H1 (cell line): ENCODE measurements at regions not wholly inside any gene's neighbourhood (a gene's known extent, or its start where the extent isn't known, plus 50 kb on each side); places are given as distances from the start of the nearest gene placed in this dataset.

Source experiments
- CTCF ChIA-PET: fragments of 300-600 bp; sonication (Branson Sonifier 250); formaldehyde crosslinking; loops from one replicate; lab custom pipeline; 2021; ENCODE audit not compliant: partially characterized antibody; lab: Charles Lee
- POLR2A ChIA-PET: fragments of 300-600 bp; sonication (Branson Sonifier 250); formaldehyde crosslinking; loops from one replicate; lab custom pipeline; 2021; ENCODE audit warnings: inconsistent platforms; ENCODE audit not compliant: partially characterized antibody; lab: Charles Lee
- DNase-seq, 2 experiments: peaks; one replicate each; pipeline versions ENCODE4 v3.0.0 to v3.0.0-alpha.2; 2010 to 2022; ENCODE audit warnings: low spot score in 2 of 2, low read depth in 1 of 2, mixed read lengths in 1 of 2
- FAIRE-seq: peaks from 2 replicates; lab custom pipeline; 2011; peaks lifted over from hg19 to GRCh38; lab: Jason Lieb, UNC
- H2AFZ ChIP-seq: 2 replicates; pipeline ENCODE4 v1.8.1; 2012; ENCODE audit warnings: low read length, inconsistent platforms
- H2AK5ac ChIP-seq: 2 replicates; pipeline ENCODE4 v1.6.1; 2013; ENCODE audit warnings: low read depth, low read length
- H2BK120ac ChIP-seq: replicated peaks from 2 replicates; pipeline ENCODE3; 2013; ENCODE audit warnings: low read depth, low read length, inconsistent platforms
- H2BK12ac ChIP-seq: 2 replicates; pipeline ENCODE4 v1.6.1; 2013; ENCODE audit warnings: low read depth, low read length
- H2BK15ac ChIP-seq: 2 replicates; pipeline ENCODE4 v1.6.1; 2013; ENCODE audit warnings: low read length
- H2BK20ac ChIP-seq: 2 replicates; pipeline ENCODE4 v1.6.1; 2013; ENCODE audit warnings: low read length
- H2BK5ac ChIP-seq: 2 replicates; pipeline ENCODE4 v1.6.1; 2013; ENCODE audit warnings: low read depth, low read length
- H3K14ac ChIP-seq: 2 replicates; pipeline ENCODE4 v1.6.1; 2013; ENCODE audit warnings: inconsistent platforms; ENCODE audit not compliant: insufficient read length
- H3K18ac ChIP-seq: 2 replicates; pipeline ENCODE4 v1.6.1; 2013; ENCODE audit warnings: low read length; ENCODE audit errors: extremely low read depth
- H3K23ac ChIP-seq: 2 replicates; pipeline ENCODE4 v1.6.1; 2013; ENCODE audit warnings: inconsistent platforms; ENCODE audit not compliant: insufficient read length
- H3K23me2 ChIP-seq: 2 replicates; pipeline ENCODE4 v1.6.1; 2013; ENCODE audit warnings: low read depth, low read length
- H3K27ac ChIP-seq: 2 replicates; pipeline ENCODE4 v1.6.1; 2011; ENCODE audit warnings: low read depth, low read length, inconsistent platforms
- H3K27me3 ChIP-seq, 4 experiments: replicated peaks in 1 of 4; 1 replicate in 1 of 4; 2 replicates in 3 of 4; pipeline versions ENCODE4 v1.6.1 to v1.8.1; 2011 to 2013; ENCODE audit warnings: low read length in 3 of 4, mild to moderate bottlenecking in 3 of 4, inconsistent platforms in 2 of 4, mixed read lengths in 2 of 4, moderate library complexity in 1 of 4; ENCODE audit not compliant: control insufficient read depth in 3 of 4, insufficient read depth in 3 of 4; ENCODE audit errors: extremely low read depth in 1 of 4
- H3K36me3 ChIP-seq, 4 experiments: 2 replicates each; pipeline versions ENCODE4 v1.6.1 to v1.8.1; 2011 to 2013; ENCODE audit warnings: mild to moderate bottlenecking in 4 of 4, low read length in 3 of 4, moderate library complexity in 2 of 4, control low read depth in 1 of 4, inconsistent platforms in 1 of 4; ENCODE audit not compliant: insufficient read depth in 4 of 4, control insufficient read depth in 2 of 4
- H3K4ac ChIP-seq: replicated peaks from 2 replicates; pipeline ENCODE3; 2013; ENCODE audit warnings: low read length, low read depth, mixed read lengths, inconsistent platforms; ENCODE audit not compliant: insufficient read length
- H3K4me1 ChIP-seq, 4 experiments: replicated peaks in 1 of 4; 1 replicate in 1 of 4; 2 replicates in 3 of 4; pipeline versions ENCODE4 v1.6.1 to v1.8.1; 2011 to 2013; ENCODE audit warnings: low read length in 3 of 4, inconsistent platforms in 2 of 4, mixed read lengths in 1 of 4; ENCODE audit not compliant: insufficient read depth in 4 of 4, control insufficient read depth in 3 of 4
- H3K4me2 ChIP-seq, 2 experiments: 2 replicates each; pipeline versions ENCODE4 v1.6.1 to v1.8.1; 2011 to 2013; ENCODE audit warnings: low read depth in 2 of 2, low read length in 2 of 2, control low read depth in 1 of 2, inconsistent platforms in 1 of 2, mild to moderate bottlenecking in 1 of 2; ENCODE audit not compliant: insufficient read depth in 1 of 2
- H3K4me3 ChIP-seq, 4 experiments: fragments of 200-600, 300-600 bp in 1 of 4; sonication (generic), shearing (Covaris generic), sonication (Bioruptor Twin) in 1 of 4; 2 replicates each; pipeline versions ENCODE4 v1.5.1 to v1.8.1; 2011 to 2016; ENCODE audit warnings: low read length in 4 of 4, low read depth in 3 of 4, control low read depth in 2 of 4, inconsistent platforms in 2 of 4, mild to moderate bottlenecking in 2 of 4, mixed read lengths in 1 of 4, moderate library complexity in 1 of 4; ENCODE audit not compliant: insufficient read depth in 2 of 4; ENCODE audit errors: extremely low read depth in 1 of 4
- H3K56ac ChIP-seq: replicated peaks from 2 replicates; pipeline ENCODE3; 2013; ENCODE audit warnings: low read depth, mild to moderate bottlenecking, mixed read lengths, low read length, inconsistent platforms; ENCODE audit not compliant: insufficient read length
- H3K79me1 ChIP-seq: 2 replicates; pipeline ENCODE4 v1.6.1; 2013; ENCODE audit warnings: low read depth, low read length, control low read depth
- H3K79me2 ChIP-seq, 2 experiments: 2 replicates each; pipeline versions ENCODE4 v1.6.1 to v1.8.1; 2012 to 2013; ENCODE audit warnings: low read length in 2 of 2, mild to moderate bottlenecking in 2 of 2, inconsistent platforms in 1 of 2; ENCODE audit not compliant: insufficient read depth in 2 of 2, control insufficient read depth in 1 of 2
- H3K9ac ChIP-seq, 4 experiments: replicated peaks in 1 of 4; 1 replicate in 1 of 4; 2 replicates in 3 of 4; pipeline versions ENCODE4 v1.6.1 to v1.8.1; 2011 to 2013; ENCODE audit warnings: low read depth in 3 of 4, low read length in 3 of 4, control low read depth in 2 of 4, mild to moderate bottlenecking in 2 of 4, moderate library complexity in 2 of 4, inconsistent platforms in 1 of 4; ENCODE audit errors: extremely low read depth in 1 of 4
- H3K9me3 ChIP-seq, 2 experiments: 2 replicates each; pipeline versions ENCODE4 v1.6.1 to v1.8.1; 2012 to 2013; ENCODE audit warnings: mild to moderate bottlenecking in 2 of 2, moderate library complexity in 2 of 2, control low read depth in 1 of 2, inconsistent platforms in 1 of 2, low read depth in 1 of 2, low read length in 1 of 2, mixed read lengths in 1 of 2; ENCODE audit not compliant: insufficient read depth in 2 of 2
- H4K20me1 ChIP-seq, 2 experiments: replicated peaks in 1 of 2; 2 replicates each; pipeline versions ENCODE3 to v1.8.1; 2011 to 2013; ENCODE audit warnings: inconsistent platforms in 2 of 2, low read length in 2 of 2, mild to moderate bottlenecking in 1 of 2; ENCODE audit not compliant: insufficient read depth in 2 of 2, control insufficient read depth in 1 of 2
- H4K5ac ChIP-seq: 2 replicates; pipeline ENCODE4 v1.6.1; 2013; ENCODE audit warnings: low read length, low read depth, mixed read lengths, inconsistent platforms; ENCODE audit not compliant: insufficient read length
- H4K8ac ChIP-seq: 2 replicates; pipeline ENCODE4 v1.8.0; 2013; ENCODE audit warnings: mild to moderate bottlenecking, moderate library complexity, low read length, inconsistent platforms; ENCODE audit not compliant: insufficient read depth; ENCODE audit errors: extremely low read depth
- H4K91ac ChIP-seq: replicated peaks from 2 replicates; pipeline ENCODE3; 2013; ENCODE audit warnings: low read length, mixed read lengths, inconsistent platforms; ENCODE audit not compliant: insufficient read length
- BACH1 ChIP-seq: IDR thresholded peaks from 2 replicates; pipeline ENCODE4 v1.6.1; 2012; ENCODE audit warnings: low read length, improper control_type of control experiment
- CBX5 ChIP-seq: fragments of 300-800, 300-1000 bp; sonication (generic); IDR thresholded peaks from 2 replicates; pipeline ENCODE4 v1.7.1; 2016; ENCODE audit warnings: antibody characterized with exemption, low read length, low read depth
- EP300 ChIP-seq, 2 experiments: IDR thresholded peaks; 1 replicate in 1 of 2; 2 replicates in 1 of 2; pipeline ENCODE4 v1.6.1; 2011 to 2012; ENCODE audit warnings: low read depth in 2 of 2, low read length in 2 of 2, mild to moderate bottlenecking in 2 of 2, borderline replicate concordance in 1 of 2, inconsistent platforms in 1 of 2, moderate library complexity in 1 of 2
- GTF2F1 ChIP-seq: IDR thresholded peaks from 2 replicates; pipeline ENCODE4 v1.6.1; 2012; ENCODE audit warnings: low read depth, low read length, improper control_type of control experiment, borderline replicate concordance
- HDAC6 ChIP-seq: IDR thresholded peaks from one replicate; pipeline ENCODE4 v1.7.1; 2012; ENCODE audit warnings: low read depth, mild to moderate bottlenecking, inconsistent platforms, low read length, moderate library complexity
- MAFK ChIP-seq: IDR thresholded peaks from 2 replicates; pipeline ENCODE4 v1.6.1; 2012; ENCODE audit warnings: low read depth, mild to moderate bottlenecking, improper control_type of control experiment, low read length
- SIN3A ChIP-seq, 2 experiments: IDR thresholded peaks in 1 of 2; conservative IDR thresholded peaks in 1 of 2; 2 replicates each; pipeline ENCODE4 v1.6.1; 2011 to 2012; ENCODE audit warnings: low read length in 2 of 2, improper control_type of control experiment in 1 of 2, low read depth in 1 of 2, mild to moderate bottlenecking in 1 of 2
- TBP ChIP-seq: IDR thresholded peaks from 2 replicates; pipeline ENCODE4 v1.6.1; 2011; ENCODE audit warnings: low read depth, low read length, improper control_type of control experiment
- WGBS, 2 experiments: shearing (Covaris generic) in 1 of 2; methylation state at CpG; one replicate each; pipeline versions ENCODE4 v1.1.6 to v1.1.7; 2013 to 2015; ENCODE audit warnings: low lambda C conversion rate in 2 of 2, mixed read lengths in 2 of 2, inconsistent platforms in 1 of 2, low coverage in 1 of 2, missing lambda C conversion rate in 1 of 2; ENCODE audit not compliant: insufficient replicate concordance in 2 of 2, insufficient coverage in 1 of 2, insufficient read length in 1 of 2; ENCODE audit errors: extremely low coverage in 1 of 2, missing lambda C conversion rate in 1 of 2; 5-methylcytosine and 5-hydroxymethylcytosine counted together
- TF ChIP-seq, protein P1 (sequence below), 3 experiments: IDR thresholded peaks; 1 replicate in 2 of 3; 2 replicates in 1 of 3; pipeline versions ENCODE4 v1.5.1 to v1.6.1; 2011; ENCODE audit warnings: low read length in 3 of 3, mild to moderate bottlenecking in 3 of 3, inconsistent platforms in 2 of 3, low read depth in 1 of 3, moderate library complexity in 1 of 3; ENCODE audit not compliant: insufficient read depth in 1 of 3; ENCODE audit errors: control extremely low read depth in 1 of 3

DNA sequence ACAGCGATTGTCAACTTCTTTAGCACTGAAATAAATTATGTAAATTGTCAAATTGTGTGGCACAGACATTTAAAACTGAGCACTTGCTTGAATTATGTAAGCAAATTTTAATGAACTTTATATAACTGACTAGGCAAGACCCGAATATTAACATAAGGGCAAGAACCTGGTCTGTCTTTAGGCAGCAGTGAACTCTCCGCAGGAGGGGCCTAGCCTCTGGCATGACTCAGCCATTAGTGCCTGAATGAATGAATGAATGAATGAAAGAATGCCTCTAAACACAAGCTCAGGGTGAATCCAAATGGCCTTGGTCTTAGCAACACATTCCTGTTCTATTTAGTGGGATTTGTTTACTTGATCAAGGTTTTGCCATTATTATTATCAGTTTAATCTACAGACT is 654.7 kb upstream of the ARGLU1 start:
- no peaks in the 10 kb centered on the region for H3K9me3 ChIP-seq
- H4K20me1 ChIP-seq: no peaks in the 10 kb centered on the region
- no peak overlapping the region for H3K23ac ChIP-seq
- no peaks in the 10 kb centered on the region for H3K27me3 ChIP-seq
- H3K4me3 ChIP-seq: no peak overlapping the region
- H3K27ac ChIP-seq: no peak overlapping the region
- TF ChIP-seq TBP: no peak
- peak; percentile 94 for TF ChIP-seq BACH1
- TF ChIP-seq MAFK: peak; percentile 83; the same call in 1 of the 2 replicates
- no peak for TF ChIP-seq GTF2F1
- TF ChIP-seq HDAC6: no peak
- no peak for TF ChIP-seq CBX5
- TF ChIP-seq EP300 (IDR thresholded peaks at IDR 0.05; ENCODE audit: borderline replicate concordance in 1 of 2, low read depth in 2 of 2, low read length in 2 of 2): no peak
- no peak for TF ChIP-seq SIN3A (conservative IDR thresholded peaks at IDR 0.05 in 1 of 2, IDR thresholded peaks at IDR 0.05 in 1 of 2; ENCODE audit: low read depth in 1 of 2, low read length in 2 of 2)
- TF ChIP-seq, protein P1, sequence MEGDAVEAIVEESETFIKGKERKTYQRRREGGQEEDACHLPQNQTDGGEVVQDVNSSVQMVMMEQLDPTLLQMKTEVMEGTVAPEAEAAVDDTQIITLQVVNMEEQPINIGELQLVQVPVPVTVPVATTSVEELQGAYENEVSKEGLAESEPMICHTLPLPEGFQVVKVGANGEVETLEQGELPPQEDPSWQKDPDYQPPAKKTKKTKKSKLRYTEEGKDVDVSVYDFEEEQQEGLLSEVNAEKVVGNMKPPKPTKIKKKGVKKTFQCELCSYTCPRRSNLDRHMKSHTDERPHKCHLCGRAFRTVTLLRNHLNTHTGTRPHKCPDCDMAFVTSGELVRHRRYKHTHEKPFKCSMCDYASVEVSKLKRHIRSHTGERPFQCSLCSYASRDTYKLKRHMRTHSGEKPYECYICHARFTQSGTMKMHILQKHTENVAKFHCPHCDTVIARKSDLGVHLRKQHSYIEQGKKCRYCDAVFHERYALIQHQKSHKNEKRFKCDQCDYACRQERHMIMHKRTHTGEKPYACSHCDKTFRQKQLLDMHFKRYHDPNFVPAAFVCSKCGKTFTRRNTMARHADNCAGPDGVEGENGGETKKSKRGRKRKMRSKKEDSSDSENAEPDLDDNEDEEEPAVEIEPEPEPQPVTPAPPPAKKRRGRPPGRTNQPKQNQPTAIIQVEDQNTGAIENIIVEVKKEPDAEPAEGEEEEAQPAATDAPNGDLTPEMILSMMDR (IDR thresholded peaks at IDR 0.05; ENCODE audit: control extremely low read depth in 1 of 3, insufficient read depth in 1 of 3, low read depth in 1 of 3, low read length in 3 of 3): no peak
- H3K36me3 ChIP-seq: no peaks in the 10 kb centered on the region
- ChIA-PET CTCF (interaction anchor here (0.8 to 2.0 kb wide), 3 partner anchors 11 to 151 kb away, joined by 3 to 8 read pairs (median 4); no protein-coding TSS in a partner anchor), POLR2A (no interaction called here)
- H2BK120ac ChIP-seq: no peak overlapping the region
- H2AK5ac ChIP-seq: no peak overlapping the region
- no peak overlapping the region for H3K4me2 ChIP-seq
- no peak overlapping the region for H3K14ac ChIP-seq
- H3K4me1 ChIP-seq: peaks cover 0 to 3% (median 0%) of the 10 kb centered on the region in 4 experiments; a peak in 2 of 7 replicates
- H2AFZ ChIP-seq: no peak overlapping the region
- no peak overlapping the region for H2BK15ac ChIP-seq
- no peak overlapping the region for H4K8ac ChIP-seq
- H3K23me2 ChIP-seq: no peaks in the 10 kb centered on the region
- no peaks in the 10 kb centered on the region for H3K79me2 ChIP-seq
- H2BK5ac ChIP-seq: no peak overlapping the region
- no peak overlapping the region for H3K18ac ChIP-seq
- no peak overlapping the region for H4K91ac ChIP-seq
- 93% methylated on average over 3 of the region's 3 CpGs; no CpG with 5 or more reads in 1 of the 2 experiments for WGBS, 2 experiments
- no peak for DNase-seq
- H4K5ac ChIP-seq: no peak overlapping the region
- no peak overlapping the region for H3K4ac ChIP-seq
- FAIRE-seq: peak; percentile 45
- H3K79me1 ChIP-seq: no peaks in the 10 kb centered on the region
- no peak overlapping the region for H3K9ac ChIP-seq
- no peak overlapping the region for H2BK12ac ChIP-seq
- H2BK20ac ChIP-seq: no peak overlapping the region
- no peak overlapping the region for H3K56ac ChIP-seq
